ENCODE measurements at regions not wholly inside any gene's neighbourhood (a gene's known extent, or its start where the extent isn't known, plus 50 kb on each side); places are given as distances from the start of the nearest gene placed in this dataset.

DNA sequence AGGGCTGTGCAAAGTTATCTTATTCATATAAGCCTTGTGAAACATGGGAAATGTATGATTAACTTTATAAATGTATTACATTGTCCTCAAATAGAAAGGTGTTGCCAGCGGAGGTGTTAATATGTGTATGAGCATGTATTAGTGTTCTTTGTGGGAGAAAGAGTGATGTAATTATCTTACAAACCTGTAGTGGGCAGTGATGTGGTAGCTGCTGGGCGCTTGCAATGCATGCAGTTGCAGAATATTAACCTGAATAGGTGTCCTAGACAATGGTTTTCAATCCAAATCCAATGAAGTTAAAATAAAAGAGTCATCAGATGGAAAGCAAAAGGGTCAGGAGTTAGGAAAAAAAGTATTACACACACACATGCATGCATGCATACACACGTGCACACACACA is 881.3 kb upstream of the CADM2 start:
- DNase-seq = no peak

DNA sequence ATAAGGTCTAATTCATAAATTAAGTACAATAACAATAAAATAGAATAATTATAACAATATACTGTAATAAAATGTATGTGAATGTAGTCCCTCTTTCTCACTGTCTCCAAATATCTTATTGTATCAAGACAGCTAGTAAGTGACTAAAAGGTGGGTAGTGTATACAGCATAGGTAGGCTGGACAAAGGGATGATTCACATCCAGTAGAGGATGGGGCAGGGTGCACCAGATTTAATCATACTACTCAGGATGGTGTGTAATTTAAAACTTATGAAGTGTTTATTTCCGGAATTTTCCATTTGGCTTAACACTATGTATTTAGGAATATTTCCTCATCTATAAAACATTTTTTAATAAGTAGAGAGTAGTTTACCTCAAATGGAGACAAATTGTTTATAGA is 876.1 kb upstream of the CADM2 start:
- DNase-seq = no peak

DNA sequence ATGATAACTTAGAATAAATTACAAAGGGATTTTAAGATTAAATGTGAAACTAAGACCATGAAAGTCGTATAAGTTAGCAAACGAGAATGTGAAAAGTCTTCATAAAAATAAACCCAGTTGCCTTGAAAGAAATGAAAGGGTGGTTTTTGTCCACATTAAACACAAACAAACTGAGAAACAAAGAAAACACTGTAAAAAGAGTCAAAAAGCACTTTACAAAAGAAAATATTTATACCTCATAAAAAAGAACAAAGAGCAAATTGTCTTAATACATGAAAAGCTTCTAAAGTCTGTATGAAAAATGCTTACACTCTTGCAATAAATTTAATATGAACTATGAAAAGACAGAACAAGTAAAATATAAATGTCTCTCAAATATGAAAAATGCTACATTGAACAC is 865.9 kb upstream of the CADM2 start:
- no peak for DNase-seq

DNA sequence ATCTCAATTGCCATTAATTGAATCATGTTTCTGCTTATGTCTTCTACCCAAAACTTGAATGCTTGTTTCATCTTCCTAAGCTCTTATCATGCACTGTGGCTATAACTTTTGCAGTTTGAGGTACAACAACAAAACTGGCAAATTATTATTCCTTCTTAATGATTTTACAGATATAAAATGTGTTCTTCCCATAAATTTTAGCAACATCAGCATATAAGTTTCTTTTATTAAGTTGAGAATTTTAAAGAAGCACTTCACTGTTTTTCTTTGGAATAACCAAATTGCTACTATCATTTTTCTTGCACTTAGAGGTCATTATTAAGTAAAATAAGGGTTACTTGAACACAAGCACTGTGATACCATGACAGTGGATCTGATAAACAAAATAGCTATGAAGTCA is 862.6 kb upstream of the CADM2 start:
- no peak for DNase-seq

DNA sequence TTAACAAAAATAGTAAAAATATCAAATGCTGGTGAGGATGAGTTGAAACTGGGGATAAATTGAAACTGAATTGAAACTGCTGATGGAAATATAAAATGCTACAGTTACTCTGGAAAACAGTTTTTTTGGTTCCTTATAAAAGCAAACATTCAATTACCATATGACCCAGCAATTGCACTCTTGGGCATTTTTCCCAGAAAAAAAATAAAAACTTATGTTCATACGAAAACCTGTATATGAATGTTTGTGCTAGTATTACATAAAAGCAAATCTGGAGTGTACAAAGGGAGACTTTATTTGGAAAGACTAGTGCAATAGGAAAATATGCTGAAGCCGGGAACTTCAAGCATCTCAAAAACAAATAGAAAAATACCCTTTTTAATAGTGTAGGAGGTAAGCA is 857.9 kb upstream of the CADM2 start:
- no peak for DNase-seq

DNA sequence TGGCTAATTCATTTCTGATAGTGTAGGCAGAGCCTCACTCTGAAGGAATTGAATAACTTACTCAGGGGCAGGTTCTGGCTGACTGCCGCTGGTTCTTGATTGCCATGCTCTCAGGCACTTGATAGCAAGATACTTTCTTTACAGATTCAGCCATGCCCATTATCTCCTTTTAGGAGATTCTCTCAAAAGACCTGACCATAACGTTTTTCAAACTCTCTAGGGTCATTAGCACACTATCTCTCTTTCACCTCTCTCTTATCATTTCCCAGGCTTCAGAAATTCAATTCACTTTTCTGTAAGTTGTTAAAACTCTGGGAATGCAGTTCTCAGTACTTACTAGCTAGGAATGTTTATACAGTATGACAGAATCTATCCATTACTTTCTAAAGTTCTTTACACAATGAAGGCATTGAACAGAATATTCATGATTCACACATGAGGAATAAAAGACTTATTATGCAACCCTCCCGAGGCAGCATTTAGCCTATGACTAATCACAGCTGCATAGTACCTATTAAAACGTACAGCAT is 850.3 kb upstream of the CADM2 start:
- no peak for DNase-seq

DNA sequence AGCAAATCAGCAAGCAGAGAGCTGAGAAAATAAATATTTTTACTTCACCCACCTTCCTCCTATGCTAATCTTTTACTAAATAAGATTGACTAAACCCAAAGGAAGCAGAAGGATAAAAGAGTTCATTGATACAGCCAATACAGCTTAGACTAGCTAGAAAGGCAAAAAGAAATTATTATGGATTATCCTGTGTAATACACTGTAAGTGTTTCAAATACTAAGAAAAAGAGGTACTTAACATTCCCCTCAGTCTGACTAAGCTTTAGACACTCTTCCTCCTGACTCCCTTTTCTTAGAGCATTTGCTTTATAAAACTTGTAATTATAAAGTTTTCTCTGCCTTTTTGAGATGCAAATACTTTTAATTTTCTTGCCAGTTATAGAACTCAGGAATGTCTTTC is 848.9 kb upstream of the CADM2 start:
- DNase-seq = no peak

DNA sequence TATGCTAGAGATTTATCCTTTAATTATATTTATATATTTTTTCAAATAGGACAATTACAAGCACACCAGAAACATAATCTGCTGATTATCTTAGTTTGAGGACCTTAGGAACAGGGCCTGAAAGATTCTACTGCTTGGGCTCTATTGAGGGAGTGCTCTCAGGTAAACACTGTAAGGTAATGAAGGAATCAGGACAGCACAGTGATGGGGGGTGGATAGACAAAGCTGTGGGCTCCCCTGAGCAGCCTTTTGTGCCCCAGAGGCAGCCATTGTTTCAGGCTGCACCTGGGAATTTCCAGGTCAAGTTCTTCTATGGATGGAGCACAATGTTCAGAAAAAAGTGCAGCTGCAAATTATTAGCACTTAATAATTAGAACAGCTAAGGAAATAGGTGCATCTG is 848.0 kb upstream of the CADM2 start:
- DNase-seq = no peak

DNA sequence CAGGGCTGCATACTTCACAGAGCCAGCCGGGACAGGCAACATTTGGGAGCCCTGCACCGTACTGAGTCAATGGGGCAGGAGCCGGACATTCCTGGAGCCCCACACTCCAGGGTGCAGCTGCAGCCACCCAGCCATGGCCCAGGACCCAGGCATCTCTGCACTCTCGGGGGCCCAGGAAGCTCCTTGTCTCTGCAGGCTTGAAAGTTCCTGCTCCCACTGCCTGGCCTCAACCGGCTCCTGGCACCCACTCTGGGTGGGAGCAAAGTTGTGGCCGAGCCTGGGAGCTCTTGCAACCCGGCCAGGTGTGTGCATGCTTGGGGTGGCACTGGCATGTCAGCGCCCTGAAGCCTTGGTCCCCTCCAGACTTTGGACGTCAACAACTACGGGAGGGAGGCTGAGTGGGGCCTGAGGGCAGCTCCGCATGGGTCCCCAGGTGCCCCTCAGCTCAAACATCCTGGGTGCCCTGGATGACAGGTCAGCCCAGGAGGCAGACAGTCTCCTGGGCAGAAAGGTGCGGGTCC is 833.5 kb upstream of the CADM2 start:
- no peak for DNase-seq

DNA sequence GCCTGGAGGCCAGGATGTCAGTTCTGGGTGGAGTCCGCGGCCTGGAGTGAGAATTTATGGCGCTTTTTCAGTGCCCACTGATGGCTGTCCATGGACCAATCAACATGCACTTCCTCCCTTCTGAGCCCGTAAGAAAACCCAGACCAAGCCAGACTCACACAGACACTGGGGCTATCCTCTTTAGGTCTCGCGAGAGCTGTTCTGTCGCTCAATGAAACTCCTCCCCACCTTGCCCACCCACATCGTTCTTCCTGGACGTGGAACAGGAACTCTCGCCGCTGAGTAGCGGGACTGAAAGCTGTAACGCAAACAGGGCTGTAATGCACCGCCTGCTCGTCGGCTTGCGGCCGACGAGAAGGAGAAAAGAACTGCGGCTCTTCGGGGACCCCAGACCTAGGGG is 833.0 kb upstream of the CADM2 start:
- no peak for DNase-seq

DNA sequence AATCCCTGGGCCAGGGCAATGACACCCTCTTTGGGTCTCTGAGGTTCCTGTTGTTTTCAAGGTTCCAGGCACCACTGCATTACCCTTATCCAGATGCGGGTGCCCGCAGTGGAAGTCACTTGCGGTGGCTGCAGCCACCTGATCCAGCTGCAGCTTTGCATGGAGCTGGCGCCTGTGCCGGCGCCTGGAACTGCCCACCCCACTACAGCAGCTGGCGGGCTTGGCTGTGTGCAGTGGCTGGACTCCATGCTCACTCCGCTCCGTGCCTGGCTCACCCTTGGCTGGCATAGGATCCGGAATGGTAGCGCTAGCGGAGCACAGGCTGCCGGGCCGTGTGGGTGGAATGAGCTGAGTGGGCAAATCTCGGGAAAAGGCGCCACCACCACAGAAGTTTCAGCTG is 832.6 kb upstream of the CADM2 start:
- DNase-seq = no peak

DNA sequence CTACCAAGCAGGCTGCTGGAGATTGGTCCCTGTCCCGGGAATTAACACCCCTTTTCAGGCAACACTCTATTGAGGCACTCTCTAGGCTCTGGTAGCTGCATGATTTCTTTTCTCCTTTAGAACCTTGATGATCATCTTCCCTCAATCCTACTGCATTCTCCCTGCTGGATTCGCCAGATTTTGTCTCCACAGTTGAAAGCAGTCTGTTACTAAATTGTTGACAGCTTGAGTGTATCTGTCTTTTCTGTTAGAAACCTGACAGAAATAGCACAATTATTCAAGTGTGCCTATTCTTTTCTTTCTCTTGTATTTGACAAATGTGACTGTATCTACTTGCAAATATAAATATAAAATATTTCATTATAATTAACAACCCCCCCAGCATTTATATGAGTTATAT is 830.8 kb upstream of the CADM2 start:
- DNase-seq = no peak

DNA sequence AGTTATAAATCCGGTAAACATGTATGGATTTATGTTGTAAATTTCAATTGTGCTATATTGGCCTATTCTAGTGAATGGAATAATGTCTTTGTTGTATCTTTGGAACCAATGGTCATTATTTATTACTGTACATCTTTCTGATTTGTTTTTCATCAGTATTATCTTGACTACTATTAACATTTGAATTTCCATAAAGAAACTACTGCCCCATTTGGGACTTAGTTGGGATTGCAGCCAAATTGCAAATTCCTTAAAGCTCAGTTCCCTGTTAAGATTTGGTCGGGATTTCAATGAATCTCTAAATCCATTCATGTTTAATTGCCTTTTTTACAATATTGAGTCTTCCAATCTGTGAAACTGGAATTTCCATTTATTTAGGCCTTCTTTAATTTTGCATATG is 822.4 kb upstream of the CADM2 start:
- DNase-seq = no peak

DNA sequence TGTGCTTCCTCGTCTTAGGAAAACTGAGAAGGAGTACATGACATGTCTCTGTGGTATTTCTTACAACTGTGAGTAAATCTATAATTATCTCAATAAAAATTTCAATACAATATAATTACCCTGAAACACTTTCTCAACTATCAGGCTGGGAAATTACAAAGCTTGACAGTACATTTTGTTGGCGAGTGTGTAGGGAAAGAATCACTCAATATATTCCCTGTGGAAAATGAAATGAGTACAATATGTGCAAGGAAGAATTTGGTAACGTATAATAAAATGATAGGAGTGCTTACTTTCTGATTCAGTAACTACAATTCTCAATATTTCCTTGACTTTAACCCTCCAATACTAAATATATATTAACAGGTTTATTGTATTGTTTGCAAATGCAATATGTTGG is 818.2 kb upstream of the CADM2 start:
- no peak for DNase-seq

DNA sequence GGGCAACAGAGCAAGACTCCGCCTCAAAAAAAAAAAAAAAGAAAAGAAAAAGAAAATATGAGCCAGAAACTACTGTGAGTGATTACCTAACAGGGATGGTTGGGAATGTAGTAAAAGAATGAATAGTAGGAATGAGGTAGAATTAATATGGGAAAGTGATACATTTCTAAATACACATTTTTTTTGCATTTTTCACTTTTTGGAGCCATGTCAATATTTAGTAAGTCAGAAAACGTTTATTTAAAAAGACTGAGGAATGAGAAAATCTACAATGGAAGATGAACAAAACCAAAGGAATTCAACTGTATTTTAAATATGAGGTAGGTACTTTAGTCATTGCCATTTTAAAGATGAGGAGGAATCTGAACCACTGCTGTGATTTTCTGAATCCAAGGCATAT is 817.2 kb upstream of the CADM2 start:
- DNase-seq = no peak

DNA sequence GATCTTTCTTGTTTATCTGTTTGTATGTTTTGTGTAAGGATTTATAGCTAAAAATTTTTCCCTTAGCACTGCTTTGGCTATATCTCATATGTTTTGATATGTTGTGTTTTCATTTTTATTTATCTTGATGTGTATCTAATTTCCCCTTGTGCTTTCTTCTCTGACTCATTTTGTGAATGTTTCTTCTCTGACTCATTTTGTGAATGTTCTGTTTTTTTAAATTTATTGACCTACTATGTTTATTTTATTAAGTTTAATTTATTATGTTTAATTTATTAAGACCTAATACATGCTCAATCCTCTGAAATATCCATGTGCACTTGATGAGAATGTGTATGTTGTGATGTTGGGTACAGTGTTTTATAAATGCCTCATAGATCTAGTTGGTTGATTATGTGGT is 793.5 kb upstream of the CADM2 start:
- no peak for DNase-seq

DNA sequence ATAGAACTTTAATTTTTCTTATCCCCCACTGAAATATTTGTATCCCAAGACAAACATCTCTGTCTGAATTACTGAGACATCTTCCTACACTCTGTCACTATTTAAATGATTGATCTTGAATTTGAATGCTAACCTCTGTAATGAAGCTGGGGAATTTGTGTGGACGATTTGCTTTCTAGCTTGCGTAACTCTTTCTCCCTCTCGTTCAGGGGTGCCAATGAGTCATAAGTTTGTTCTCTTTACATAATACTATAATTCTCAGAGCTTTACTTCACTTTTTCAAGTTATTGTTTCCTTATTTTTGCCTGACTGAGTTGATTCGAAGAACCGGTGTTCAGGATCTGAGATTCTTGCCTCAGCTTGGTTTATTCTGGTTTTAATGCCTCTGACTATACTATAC is 783.3 kb upstream of the CADM2 start:
- DNase-seq = no peak

DNA sequence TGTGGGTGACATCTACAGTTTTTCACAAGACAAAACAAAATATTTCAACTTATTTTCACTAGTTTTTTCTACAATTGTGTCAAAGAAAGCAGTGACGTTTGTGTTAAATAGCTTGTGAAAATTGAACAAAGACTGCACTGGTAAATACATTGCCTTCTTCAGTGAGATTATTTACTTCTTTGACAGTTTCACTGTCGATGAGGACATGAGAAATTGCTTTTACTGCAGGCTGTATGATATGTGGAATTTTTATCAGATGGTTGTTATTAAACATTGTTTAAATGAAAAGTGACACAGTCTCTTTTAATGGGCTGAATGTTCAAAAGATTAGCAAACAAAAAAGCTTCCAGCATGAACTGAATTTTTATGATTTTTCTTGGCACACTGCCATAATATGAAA is 773.9 kb upstream of the CADM2 start:
- no peak for DNase-seq

DNA sequence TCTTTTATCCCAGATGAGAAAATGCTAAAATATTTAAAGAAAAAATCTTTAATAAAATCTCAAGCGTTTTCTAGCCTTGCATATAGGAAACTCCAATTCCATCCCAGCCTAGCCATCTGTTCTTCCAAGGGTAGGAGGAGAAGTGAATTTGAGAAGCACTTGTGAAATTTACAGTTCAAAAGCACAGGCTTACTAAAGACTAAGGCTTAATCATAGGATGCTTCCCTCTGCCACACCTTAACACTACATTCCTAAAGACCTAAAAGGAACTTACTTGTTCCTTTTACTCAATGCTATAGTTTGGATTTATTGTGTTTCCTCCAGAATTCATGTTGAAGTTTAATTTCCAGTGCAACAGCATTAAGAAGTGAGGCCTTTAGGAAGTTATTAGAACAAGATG is 764.8 kb upstream of the CADM2 start:
- no peak for DNase-seq

DNA sequence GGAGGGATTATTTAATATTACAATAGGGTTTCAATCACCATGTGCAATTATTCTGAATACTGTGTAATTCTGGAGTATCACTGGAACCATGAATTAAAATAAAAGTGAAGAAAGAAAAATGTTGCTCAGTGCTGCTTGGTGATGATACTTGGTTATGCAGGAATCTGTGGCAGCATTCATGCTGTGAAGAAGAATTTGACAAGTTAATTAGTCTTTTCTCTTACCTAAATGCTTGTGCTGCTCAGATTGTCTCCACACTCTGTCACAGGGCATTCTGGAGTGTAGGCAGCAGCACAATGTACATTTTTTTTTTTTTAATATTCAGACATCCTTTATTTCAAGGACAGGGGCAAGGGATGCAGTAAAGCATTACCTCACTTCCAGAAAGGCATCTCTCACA is 749.3 kb upstream of the CADM2 start:
- DNase-seq = no peak

DNA sequence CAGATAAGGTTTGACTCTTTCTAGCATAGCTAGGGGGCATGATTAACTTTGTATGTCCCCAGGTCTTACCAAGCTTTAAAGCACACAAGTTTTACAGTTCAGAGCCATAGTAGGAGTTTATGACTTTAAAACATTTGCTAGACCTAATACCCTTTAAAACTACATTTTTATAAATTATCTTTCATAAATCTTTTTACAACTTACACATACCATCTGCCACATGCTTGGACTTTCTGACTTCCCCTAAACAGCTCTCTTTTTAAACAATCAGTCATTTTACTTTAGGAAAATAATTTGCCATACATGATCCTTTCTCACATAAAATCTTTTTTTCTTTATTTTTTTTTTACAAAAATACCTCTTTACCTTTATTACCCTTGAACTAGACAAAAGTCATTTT is 735.3 kb upstream of the CADM2 start:
- DNase-seq = no peak

DNA sequence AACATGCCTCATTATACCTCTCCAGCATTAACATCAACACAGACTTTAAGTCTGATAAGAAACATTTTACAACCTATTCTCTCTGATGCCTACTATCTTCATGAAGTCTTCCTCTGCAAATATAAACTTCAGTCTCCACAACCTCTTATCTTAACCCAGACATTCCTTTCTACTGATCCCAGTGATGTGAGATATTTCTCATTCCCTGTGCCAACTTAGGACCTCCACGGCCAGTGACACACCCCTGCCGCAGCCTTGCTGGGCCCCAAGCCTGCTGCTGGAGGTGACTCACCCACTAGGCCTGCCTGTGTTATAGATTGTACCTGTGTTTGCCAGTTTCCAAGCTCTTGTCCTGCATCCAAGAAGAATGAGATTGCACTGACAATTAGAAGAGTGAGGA is 734.5 kb upstream of the CADM2 start:
- no peak for DNase-seq

DNA sequence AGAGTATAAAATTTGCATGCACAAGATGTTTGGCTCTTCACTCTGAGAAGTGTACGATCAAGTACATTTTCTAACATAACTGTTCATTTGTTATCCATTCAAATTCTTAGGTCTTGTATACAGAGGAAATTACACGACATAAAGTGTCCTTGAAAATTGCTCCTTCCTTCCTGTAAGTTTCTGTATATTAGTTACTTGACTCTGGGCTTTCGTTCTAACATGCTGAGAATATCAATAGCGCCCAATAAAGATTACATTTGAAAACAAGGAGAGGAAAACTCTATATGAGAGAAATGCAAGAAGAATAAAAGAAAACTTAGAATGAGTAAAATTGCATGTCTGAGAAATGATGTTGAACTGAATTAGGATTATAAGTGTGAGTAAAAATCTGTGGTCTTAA is 722.5 kb upstream of the CADM2 start:
- DNase-seq = no peak

DNA sequence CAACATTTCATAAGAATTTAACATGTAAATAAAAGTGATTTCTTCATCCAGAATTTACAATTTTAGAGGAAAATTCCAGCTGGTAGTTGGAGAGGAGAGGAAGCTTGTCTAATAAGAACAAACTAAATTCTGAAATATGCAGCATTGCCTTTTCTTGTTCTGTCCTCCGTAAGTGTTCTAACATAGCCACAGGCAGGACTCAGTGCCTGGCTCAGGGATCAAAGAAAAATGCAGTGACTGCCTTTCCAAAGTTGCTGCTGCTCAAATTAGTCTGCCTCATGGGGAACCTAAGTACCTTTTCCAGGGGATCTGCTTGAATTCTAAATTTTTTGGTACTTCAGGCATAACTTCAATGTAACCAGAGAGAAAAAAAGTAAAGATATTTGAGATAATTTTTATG is 713.0 kb upstream of the CADM2 start:
- DNase-seq = no peak

DNA sequence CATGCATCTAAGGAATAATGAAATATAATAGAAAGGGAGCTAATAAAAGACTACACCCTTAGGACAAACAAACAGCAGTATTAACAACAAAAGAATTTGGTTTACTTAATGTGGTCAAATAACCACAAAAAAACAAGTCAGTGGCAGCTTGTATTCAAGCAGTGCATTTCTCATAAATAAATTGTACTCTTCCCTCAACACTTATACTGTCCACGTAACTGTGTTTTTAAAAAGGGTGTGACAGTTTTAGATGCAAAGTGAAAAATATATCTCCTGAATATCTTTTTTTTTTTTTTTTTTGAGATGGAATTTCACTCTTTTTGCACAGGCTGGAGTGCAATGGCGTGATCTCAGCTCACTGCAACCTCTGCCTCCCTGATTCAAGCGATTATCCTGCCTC is 698.2 kb upstream of the CADM2 start:
- no peak for DNase-seq

DNA sequence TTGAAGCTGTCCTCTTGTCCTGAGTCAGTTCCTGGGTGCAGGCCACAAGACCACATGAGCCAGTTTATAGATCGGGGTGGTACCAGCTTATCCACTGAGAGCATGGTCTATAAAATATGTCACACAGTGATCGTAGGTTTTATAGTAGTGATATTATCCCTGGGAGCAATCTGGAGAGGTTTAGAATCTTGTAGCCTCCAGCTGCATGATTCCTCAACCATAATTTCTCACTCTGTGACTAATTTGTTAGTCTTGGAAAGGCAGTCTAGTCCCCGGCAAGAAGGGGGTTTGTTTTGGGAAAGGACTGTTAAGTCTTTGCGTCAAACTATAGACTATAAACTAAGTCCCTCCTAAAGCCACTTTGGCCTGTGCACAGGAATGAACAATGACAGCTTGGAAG is 693.0 kb upstream of the CADM2 start:
- no peak for DNase-seq
